ENCODE measurements at regions not wholly inside any gene's neighbourhood (a gene's known extent, or its start where the extent isn't known, plus 50 kb on each side); places are given as distances from the start of the nearest gene placed in this dataset.
"Not testable (repeated sequence)": the region's sequence is repeated elsewhere in the genome, so short reads cannot be mapped to it uniquely, and the experiment has no call there.

GRCh38 chr2:147603876-147604275 is 241.0 kb upstream of the ACVR2A start:
- H3K9me3 Mint-ChIP-seq = no peaks in the 10 kb centered on the region
- H3K27ac Mint-ChIP-seq = no peak overlapping the region
- DNase-seq = no peak
- no peak overlapping the region for H3K4me3 Mint-ChIP-seq
- no peaks in the 10 kb centered on the region for H3K36me3 Mint-ChIP-seq (ENCODE audit: low read depth)
- H3K4me1 Mint-ChIP-seq = peaks cover 3% of the 10 kb centered on the region
- no peaks in the 10 kb centered on the region for H3K27me3 Mint-ChIP-seq
- intact Hi-C loops (cut with micrococcal nuclease) = no loop called here

GRCh38 chr2:147603447-147603846 is 241.4 kb upstream of the ACVR2A start:
- no peak overlapping the region for H3K4me3 Mint-ChIP-seq
- H3K36me3 Mint-ChIP-seq (ENCODE audit: low read depth) = no peaks in the 10 kb centered on the region
- no peak overlapping the region for H3K27ac Mint-ChIP-seq
- H3K27me3 Mint-ChIP-seq = no peaks in the 10 kb centered on the region
- H3K9me3 Mint-ChIP-seq = peaks cover 2% of the 10 kb centered on the region
- intact Hi-C loops (cut with micrococcal nuclease) = no loop called here
- DNase-seq = no peak
- peaks cover 3% of the 10 kb centered on the region for H3K4me1 Mint-ChIP-seq

GRCh38 chr2:147600646-147601045 is 244.2 kb upstream of the ACVR2A start:
- intact Hi-C loops (cut with micrococcal nuclease) = no loop called here
- no peak overlapping the region for H3K27ac Mint-ChIP-seq
- no peaks in the 10 kb centered on the region for H3K36me3 Mint-ChIP-seq (ENCODE audit: low read depth)
- no peak overlapping the region for H3K4me3 Mint-ChIP-seq
- H3K27me3 Mint-ChIP-seq = no peaks in the 10 kb centered on the region
- DNase-seq = no peak
- no peaks in the 10 kb centered on the region for H3K4me1 Mint-ChIP-seq
- H3K9me3 Mint-ChIP-seq = peaks cover 6% of the 10 kb centered on the region

GRCh38 chr2:147600223-147600622 is 244.6 kb upstream of the ACVR2A start:
- no peak for DNase-seq
- H3K4me1 Mint-ChIP-seq = no peaks in the 10 kb centered on the region
- H3K27me3 Mint-ChIP-seq = no peaks in the 10 kb centered on the region
- no peaks in the 10 kb centered on the region for H3K36me3 Mint-ChIP-seq (ENCODE audit: low read depth)
- intact Hi-C loops (cut with micrococcal nuclease) = no loop called here
- H3K27ac Mint-ChIP-seq = no peak overlapping the region
- H3K9me3 Mint-ChIP-seq = peaks cover 6% of the 10 kb centered on the region
- H3K4me3 Mint-ChIP-seq = no peak overlapping the region

GRCh38 chr2:147595200-147595599 is 249.6 kb upstream of the ACVR2A start:
- H3K36me3 Mint-ChIP-seq (ENCODE audit: low read depth) = peaks cover 4% of the 10 kb centered on the region
- no peak overlapping the region for H3K27ac Mint-ChIP-seq
- H3K27me3 Mint-ChIP-seq = no peaks in the 10 kb centered on the region
- peaks cover 15% of the 10 kb centered on the region for H3K9me3 Mint-ChIP-seq
- intact Hi-C loops (cut with micrococcal nuclease) = no loop called here
- H3K4me1 Mint-ChIP-seq = no peaks in the 10 kb centered on the region
- no peak for DNase-seq
- no peak overlapping the region for H3K4me3 Mint-ChIP-seq

DNA sequence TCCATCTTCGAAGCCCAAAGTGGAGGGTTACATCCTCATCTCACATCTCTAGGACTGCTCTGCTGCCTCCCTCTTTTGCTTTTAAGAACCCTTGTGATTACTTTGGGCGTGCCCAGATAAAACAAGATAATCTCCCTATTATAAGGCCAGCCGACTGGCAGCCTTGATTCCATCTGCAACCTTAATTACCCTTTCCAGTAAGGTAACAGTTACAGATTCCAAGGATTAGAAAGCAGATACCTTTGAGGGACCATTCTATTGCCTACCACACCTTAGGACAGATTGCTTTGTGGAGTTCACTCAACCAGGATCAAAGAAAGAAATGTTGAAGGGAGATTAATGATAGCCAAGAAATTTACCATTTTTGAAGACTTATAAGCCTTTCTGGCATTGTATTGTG is 250.8 kb upstream of the ACVR2A start:
- Mint-ChIP-seq H3K36me3 (ENCODE audit: low read depth) (peaks cover 4% of the 10 kb centered on the region), H3K9me3 (peaks cover 15% of the 10 kb centered on the region), H3K27me3 (no peaks in the 10 kb centered on the region), H3K27ac (no peak overlapping the region), H3K4me3 (no peak overlapping the region), H3K4me1 (no peaks in the 10 kb centered on the region)
- intact Hi-C loops (cut with micrococcal nuclease) = no loop called here
- no peak for DNase-seq

- H3K4me1 Mint-ChIP-seq; DNase-seq; H3K36me3 Mint-ChIP-seq (ENCODE audit: low read depth); H3K27me3 Mint-ChIP-seq; H3K4me3 Mint-ChIP-seq; intact Hi-C loops (cut with micrococcal nuclease); H3K27ac Mint-ChIP-seq: not testable (repeated sequence)
- H3K9me3 Mint-ChIP-seq = peaks cover 15% of the 10 kb centered on the region
Observed at GRCh38 chr2:147592784-147593183, 252.0 kb upstream of the ACVR2A start.

DNA sequence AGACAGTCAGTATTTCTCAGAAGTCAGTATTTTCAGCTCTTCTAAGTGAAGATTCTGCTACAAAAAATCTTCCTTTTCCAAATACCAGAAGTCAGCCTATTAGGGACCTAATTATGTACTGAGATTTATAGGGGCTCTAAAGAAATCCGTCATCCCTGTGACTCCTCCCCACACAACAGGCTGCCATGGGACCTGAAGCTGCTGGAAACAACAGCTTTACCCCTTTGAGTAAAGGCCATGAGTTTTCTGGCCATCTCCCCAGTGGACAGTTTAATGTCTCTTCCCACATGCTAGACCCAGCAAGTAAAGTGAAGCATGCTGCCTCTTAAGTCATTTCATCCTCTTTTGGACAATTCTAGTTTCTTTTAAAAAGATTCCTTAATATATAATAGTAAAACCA is 255.7 kb upstream of the ACVR2A start:
- H3K9me3 Mint-ChIP-seq = peaks cover 24% of the 10 kb centered on the region
- peaks cover 5% of the 10 kb centered on the region for H3K27me3 Mint-ChIP-seq

DNA sequence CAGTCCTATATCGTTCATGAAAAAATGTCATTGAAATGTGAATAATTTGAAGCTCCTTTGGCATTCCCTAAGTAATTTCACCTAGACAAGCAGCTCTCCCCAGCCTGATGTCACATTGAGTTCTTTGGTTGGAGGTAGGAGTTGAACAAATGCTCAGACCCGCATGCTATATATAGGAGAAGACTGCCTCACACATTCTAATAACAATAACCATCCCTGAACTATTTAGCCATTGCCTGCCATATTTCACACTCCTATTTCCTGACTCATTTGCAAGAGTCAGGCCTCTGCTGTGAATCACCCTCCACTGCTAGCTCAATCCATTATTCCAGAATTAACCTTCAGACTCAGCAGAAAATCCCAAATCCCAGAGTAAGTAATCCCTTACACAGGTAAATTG is 256.6 kb upstream of the ACVR2A start:
- H3K4me3 Mint-ChIP-seq = no peak overlapping the region
- intact Hi-C loops (cut with micrococcal nuclease) = no loop called here
- DNase-seq = no peak

More for the DNA sequence above, 255.7 kb upstream of the ACVR2A start:
- Mint-ChIP-seq H3K4me1 (no peaks in the 10 kb centered on the region), H3K4me3 (no peak overlapping the region), H3K36me3 (ENCODE audit: low read depth) (peaks cover 6% of the 10 kb centered on the region), H3K27ac (no peak overlapping the region)
- intact Hi-C loops (cut with micrococcal nuclease) = no loop called here
- no peak for DNase-seq

GRCh38 chr2:147578529-147578928 is 266.3 kb upstream of the ACVR2A start:
- H3K27me3 Mint-ChIP-seq = peaks cover 4% of the 10 kb centered on the region
- H3K27ac Mint-ChIP-seq = no peak overlapping the region
- peaks cover 3% of the 10 kb centered on the region for H3K36me3 Mint-ChIP-seq (ENCODE audit: low read depth)
- no peaks in the 10 kb centered on the region for H3K4me1 Mint-ChIP-seq
- no peak overlapping the region for H3K4me3 Mint-ChIP-seq
- intact Hi-C loops (cut with micrococcal nuclease) = no loop called here
- DNase-seq = no peak
- peaks cover 14% of the 10 kb centered on the region for H3K9me3 Mint-ChIP-seq

More for the DNA sequence above, 256.6 kb upstream of the ACVR2A start:
- H3K36me3 Mint-ChIP-seq (ENCODE audit: low read depth) = peaks cover 9% of the 10 kb centered on the region
- no peak overlapping the region for H3K27ac Mint-ChIP-seq
- H3K9me3 Mint-ChIP-seq = peaks cover 29% of the 10 kb centered on the region
- no peaks in the 10 kb centered on the region for H3K4me1 Mint-ChIP-seq
- H3K27me3 Mint-ChIP-seq = peaks cover 11% of the 10 kb centered on the region

- DNase-seq = no peak
- H3K4me1 Mint-ChIP-seq = no peaks in the 10 kb centered on the region
- peaks cover 8% of the 10 kb centered on the region for H3K9me3 Mint-ChIP-seq
- H3K27me3 Mint-ChIP-seq = no peaks in the 10 kb centered on the region
- H3K36me3 Mint-ChIP-seq (ENCODE audit: low read depth) = no peaks in the 10 kb centered on the region
- intact Hi-C loops (cut with micrococcal nuclease) = no loop called here
- H3K4me3 Mint-ChIP-seq = no peak overlapping the region
- H3K27ac Mint-ChIP-seq = no peak overlapping the region
Observed at GRCh38 chr2:147577998-147578380, 266.8 kb upstream of the ACVR2A start.

- Mint-ChIP-seq H3K4me3 (no peak overlapping the region), H3K27me3 (no peaks in the 10 kb centered on the region), H3K27ac (no peak overlapping the region), H3K36me3 (ENCODE audit: low read depth) (no peaks in the 10 kb centered on the region), H3K4me1 (no peaks in the 10 kb centered on the region), H3K9me3 (peaks cover 7% of the 10 kb centered on the region)
- no peak for DNase-seq
- intact Hi-C loops (cut with micrococcal nuclease) = no loop called here
Observed at GRCh38 chr2:147577323-147577997, 267.4 kb upstream of the ACVR2A start.

GRCh38 chr2:147575106-147575505 is 269.7 kb upstream of the ACVR2A start:
- no peaks in the 10 kb centered on the region for H3K27me3 Mint-ChIP-seq
- no peaks in the 10 kb centered on the region for H3K4me1 Mint-ChIP-seq
- H3K36me3 Mint-ChIP-seq (ENCODE audit: low read depth) = no peaks in the 10 kb centered on the region
- H3K4me3 Mint-ChIP-seq = no peak overlapping the region
- no peak overlapping the region for H3K27ac Mint-ChIP-seq
- no peak for DNase-seq
- intact Hi-C loops (cut with micrococcal nuclease) = no loop called here
- peaks cover 6% of the 10 kb centered on the region for H3K9me3 Mint-ChIP-seq

GRCh38 chr2:147572622-147573021 is 272.2 kb upstream of the ACVR2A start:
- H3K36me3 Mint-ChIP-seq (ENCODE audit: low read depth) = no peaks in the 10 kb centered on the region
- peaks cover 15% of the 10 kb centered on the region for H3K9me3 Mint-ChIP-seq
- no peak overlapping the region for H3K4me3 Mint-ChIP-seq
- no peak for DNase-seq
- no peaks in the 10 kb centered on the region for H3K4me1 Mint-ChIP-seq
- intact Hi-C loops (cut with micrococcal nuclease) = no loop called here
- no peak overlapping the region for H3K27ac Mint-ChIP-seq
- H3K27me3 Mint-ChIP-seq = no peaks in the 10 kb centered on the region

GRCh38 chr2:147569426-147569825 is 275.4 kb upstream of the ACVR2A start:
- no peaks in the 10 kb centered on the region for H3K27me3 Mint-ChIP-seq
- H3K4me1 Mint-ChIP-seq = no peaks in the 10 kb centered on the region
- H3K27ac Mint-ChIP-seq = no peak overlapping the region
- H3K36me3 Mint-ChIP-seq (ENCODE audit: low read depth) = no peaks in the 10 kb centered on the region
- DNase-seq = no peak
- H3K4me3 Mint-ChIP-seq = no peak overlapping the region
- H3K9me3 Mint-ChIP-seq = peaks cover 21% of the 10 kb centered on the region
- intact Hi-C loops (cut with micrococcal nuclease) = no loop called here
